ENCODE measurements at regions not wholly inside any gene's neighbourhood (a gene's known extent, or its start where the extent isn't known, plus 50 kb on each side); places are given as distances from the start of the nearest gene placed in this dataset.

DNA sequence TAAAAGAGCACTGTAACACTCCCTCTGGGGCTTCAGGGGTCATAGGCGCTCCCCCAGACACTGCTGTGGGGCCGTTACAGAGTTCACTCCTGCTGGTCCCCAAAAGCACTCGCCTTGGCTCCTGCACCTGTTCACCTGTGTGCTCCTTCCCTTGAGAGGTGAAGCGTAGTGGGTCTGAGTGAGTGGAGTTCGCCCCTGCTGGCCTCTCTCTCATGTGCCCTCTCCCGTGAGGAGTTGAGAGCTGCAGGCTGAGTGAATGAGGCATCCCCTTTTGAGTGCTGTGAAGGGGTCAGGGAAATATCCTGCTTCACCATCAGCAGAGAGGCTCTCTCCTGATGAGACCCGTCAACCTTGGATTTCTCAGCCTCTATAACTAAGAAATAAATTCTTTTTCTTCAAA lies 134.6 kb upstream of the TUT7 start:
- TF ChIP-seq GATA2 (IDR thresholded peaks at IDR 0.05; ENCODE audit: low read depth, low read length) (no peak), GATA3 (IDR thresholded peaks at IDR 0.05; ENCODE audit: low read depth, low read length) (no peak)
